Caco-2 (cell line): ENCODE measurements at regions not wholly inside any gene's neighbourhood (a gene's known extent, or its start where the extent isn't known, plus 50 kb on each side); places are given as distances from the start of the nearest gene placed in this dataset.
"Not testable (repeated sequence)": the region's sequence is repeated elsewhere in the genome, so short reads cannot be mapped to it uniquely, and the experiment has no call there.

ENCODE experiments used
- BruUV-seq: library from RNA; stranded (reverse); fragments of 400-500 nt; replicated peaks from 2 replicates; lab custom pipeline; 2021; lab: Mats Ljungman, UMichigan
- CTCF ChIA-PET: fragments of 300-600 bp; sonication (Branson Sonifier 250); formaldehyde crosslinking; loops from one replicate; lab custom pipeline; 2022; ENCODE audit warnings: antibody characterized with exemption; lab: Charles Lee
- POLR2A ChIA-PET: fragments of 300-600 bp; sonication (Branson Sonifier 250); formaldehyde crosslinking; loops from one replicate; lab custom pipeline; 2022; ENCODE audit warnings: antibody characterized with exemption; lab: Charles Lee
- DNase-seq, 2 experiments: peaks; one replicate each; pipeline versions ENCODE4 v3.0.0 to v3.0.0-alpha.2; 2020 to 2022
- H3K27me3 ChIP-seq: replicated peaks from 2 replicates; pipeline ENCODE4 v1.6.0; 2011; ENCODE audit warnings: low read length; ENCODE audit not compliant: control insufficient read depth, insufficient read depth
- H3K36me3 ChIP-seq: 2 replicates; pipeline ENCODE4 v1.5.1; 2011; ENCODE audit warnings: low read length; ENCODE audit not compliant: control insufficient read depth, insufficient read depth
- H3K4me1 ChIP-seq: fragments of 250-450 bp; sonication (Bioruptor Pico); 2 replicates; pipeline ENCODE4 v1.5.1; 2020; ENCODE audit warnings: mild to moderate bottlenecking
- H3K4me3 ChIP-seq: 2 replicates; pipeline ENCODE4 v1.5.1; 2011; ENCODE audit warnings: low read depth, mild to moderate bottlenecking, control low read depth, low read length
- H3K9me3 ChIP-seq: fragments of 250-450 bp; sonication (Bioruptor Pico); 2 replicates; pipeline ENCODE4 v1.5.1; 2020; ENCODE audit warnings: mild to moderate bottlenecking, moderate library complexity
- H3K27ac Mint-ChIP-seq: one replicate; pipeline ENCODE4 v1.8.0; 2022; ENCODE audit warnings: mixed read lengths; ENCODE audit not compliant: unreplicated experiment
- H3K27me3 Mint-ChIP-seq: one replicate; pipeline ENCODE4 v1.8.0; 2022; ENCODE audit warnings: mixed read lengths; ENCODE audit not compliant: insufficient read depth, unreplicated experiment
- H3K36me3 Mint-ChIP-seq: one replicate; pipeline ENCODE4 v1.8.0; 2022; ENCODE audit warnings: mild to moderate bottlenecking, mixed read lengths; ENCODE audit not compliant: insufficient read depth, unreplicated experiment
- H3K4me1 Mint-ChIP-seq: one replicate; pipeline ENCODE4 v1.8.0; 2022; ENCODE audit warnings: low read depth, mixed read lengths; ENCODE audit not compliant: unreplicated experiment
- H3K4me3 Mint-ChIP-seq: one replicate; pipeline ENCODE4 v1.8.0; 2022; ENCODE audit warnings: mild to moderate bottlenecking, moderate library complexity, mixed read lengths; ENCODE audit not compliant: unreplicated experiment
- H3K9me3 Mint-ChIP-seq: one replicate; pipeline ENCODE4 v1.8.0; 2022; ENCODE audit warnings: mixed read lengths; ENCODE audit not compliant: unreplicated experiment
- CTCF ChIP-seq, 2 experiments: fragments of 200-600 bp in 1 of 2; IDR thresholded peaks; 1 replicate in 1 of 2; 2 replicates in 1 of 2; pipeline versions ENCODE4 v1.5.1 to v1.8.0; 2011 to 2022; ENCODE audit warnings: antibody characterized with exemption in 1 of 2, control low read depth in 1 of 2, inconsistent platforms in 1 of 2, low read depth in 1 of 2, low read length in 1 of 2, mild to moderate bottlenecking in 1 of 2, moderate library complexity in 1 of 2; ENCODE audit not compliant: insufficient read depth in 1 of 2, severe bottlenecking in 1 of 2, unreplicated experiment in 1 of 2
- intact Hi-C: fragments of 100-400 bp; cut with micrococcal nuclease; formaldehyde crosslinking; loops from one replicate; pipeline ENCODE4 v1.10.0; 2022; ENCODE audit not compliant: unreplicated experiment

- H3K4me3 Mint-ChIP-seq: no peak overlapping the region
Observed at GRCh38 chr13:111667757-111668156, 347.3 kb downstream of the TEX29 start.

GRCh38 chr13:111668451-111668850 is 348.0 kb downstream of the TEX29 start:
- no peaks in the 10 kb centered on the region for H3K4me1 Mint-ChIP-seq
- H3K27ac Mint-ChIP-seq: no peak overlapping the region
- Histone ChIP-seq H3K27me3 (no peaks in the 10 kb centered on the region), H3K9me3 (no peaks in the 10 kb centered on the region), H3K4me3 (no peak overlapping the region), H3K36me3 (no peaks in the 10 kb centered on the region), H3K4me1 (no peaks in the 10 kb centered on the region)
- CTCF ChIA-PET: no interaction called here
- no peaks in the 10 kb centered on the region for H3K9me3 Mint-ChIP-seq
- no peak for DNase-seq
- no peak for TF ChIP-seq CTCF (IDR thresholded peaks at IDR 0.05; ENCODE audit: insufficient read depth in 1 of 2, low read depth in 1 of 2, low read length in 1 of 2, severe bottlenecking in 1 of 2, unreplicated experiment in 1 of 2)
- H3K4me3 Mint-ChIP-seq: no peak overlapping the region
- POLR2A ChIA-PET: no interaction called here
- BruUV-seq: no TSS peak
- H3K27me3 Mint-ChIP-seq: peaks cover 2% of the 10 kb centered on the region
- no peaks in the 10 kb centered on the region for H3K36me3 Mint-ChIP-seq
- intact Hi-C loops: no loop called here

More at GRCh38 chr13:111667757-111668156, 347.3 kb downstream of the TEX29 start:
- Histone ChIP-seq H3K4me3 (no peak overlapping the region), H3K36me3 (no peaks in the 10 kb centered on the region), H3K27me3 (no peaks in the 10 kb centered on the region), H3K4me1 (no peaks in the 10 kb centered on the region), H3K9me3 (no peaks in the 10 kb centered on the region)
- no peaks in the 10 kb centered on the region for H3K9me3 Mint-ChIP-seq
- H3K4me1 Mint-ChIP-seq: no peaks in the 10 kb centered on the region
- no peaks in the 10 kb centered on the region for H3K36me3 Mint-ChIP-seq
- CTCF ChIA-PET: no interaction called here
- H3K27me3 Mint-ChIP-seq: peaks cover 6% of the 10 kb centered on the region
- POLR2A ChIA-PET: no interaction called here
- intact Hi-C loops: no loop called here
- no peak for TF ChIP-seq CTCF (IDR thresholded peaks at IDR 0.05; ENCODE audit: insufficient read depth in 1 of 2, low read depth in 1 of 2, low read length in 1 of 2, severe bottlenecking in 1 of 2, unreplicated experiment in 1 of 2)
- DNase-seq: no peak
- H3K27ac Mint-ChIP-seq: no peak overlapping the region
- BruUV-seq: no TSS peak

GRCh38 chr13:111672198-111672597 is 351.8 kb downstream of the TEX29 start:
- H3K27ac Mint-ChIP-seq, intact Hi-C loops, POLR2A ChIA-PET, H3K4me1 ChIP-seq, H3K4me3 ChIP-seq, H3K9me3 ChIP-seq, H3K4me1 Mint-ChIP-seq, H3K27me3 Mint-ChIP-seq, H3K9me3 Mint-ChIP-seq, BruUV-seq, H3K4me3 Mint-ChIP-seq, CTCF ChIA-PET, DNase-seq, H3K36me3 Mint-ChIP-seq, H3K27me3 ChIP-seq, H3K36me3 ChIP-seq: not testable (repeated sequence)

- CTCF ChIA-PET, DNase-seq, H3K36me3 ChIP-seq, POLR2A ChIA-PET, H3K27ac Mint-ChIP-seq, H3K27me3 Mint-ChIP-seq, H3K4me1 Mint-ChIP-seq, BruUV-seq, H3K9me3 Mint-ChIP-seq, intact Hi-C loops, H3K4me3 ChIP-seq, H3K27me3 ChIP-seq, H3K4me1 ChIP-seq, H3K9me3 ChIP-seq, H3K36me3 Mint-ChIP-seq, H3K4me3 Mint-ChIP-seq: not testable (repeated sequence)
Observed at GRCh38 chr13:111678120-111678882, 357.9 kb downstream of the TEX29 start.

GRCh38 chr13:111679645-111680044 is 359.2 kb downstream of the TEX29 start:
- H3K9me3 Mint-ChIP-seq: not testable (repeated sequence)

More at GRCh38 chr13:111679645-111680044, 359.2 kb downstream of the TEX29 start:
- H3K27ac Mint-ChIP-seq, DNase-seq, intact Hi-C loops, H3K4me3 Mint-ChIP-seq, H3K36me3 Mint-ChIP-seq, CTCF ChIA-PET, BruUV-seq, H3K4me3 ChIP-seq, H3K4me1 Mint-ChIP-seq, POLR2A ChIA-PET, H3K36me3 ChIP-seq, H3K9me3 ChIP-seq, H3K4me1 ChIP-seq, H3K27me3 ChIP-seq, H3K27me3 Mint-ChIP-seq: not testable (repeated sequence)
